Glomerular visceral epithelial cell (primary cell): ENCODE measurements at regions not wholly inside any gene's neighbourhood (a gene's known extent, or its start where the extent isn't known, plus 50 kb on each side); places are given as distances from the start of the nearest gene placed in this dataset.

Source experiments
- DNase-seq: peaks from one replicate; pipeline ENCODE4 v3.0.0-alpha.2; 2016; ENCODE audit errors: extremely low spot score

DNA sequence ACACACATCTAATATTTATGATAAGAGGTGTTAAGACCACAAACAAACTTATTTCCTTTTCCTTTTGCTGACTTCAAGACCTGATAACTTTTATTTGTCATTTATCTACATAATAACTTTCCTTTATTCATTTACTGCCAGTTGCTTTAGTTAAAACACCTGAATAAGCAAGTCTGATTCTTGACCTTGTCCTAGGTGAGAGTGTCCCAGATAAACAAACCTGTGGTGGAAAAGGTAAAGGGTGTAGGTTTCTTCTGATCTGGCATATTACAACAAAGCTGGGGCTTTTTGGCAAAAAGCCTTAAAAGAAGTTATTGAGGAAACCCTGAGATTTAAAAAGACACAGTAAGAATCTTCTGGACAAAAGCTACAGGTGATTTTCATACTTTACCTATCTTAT is 191.5 kb downstream of the ZBBX start:
- no peak for DNase-seq

DNA sequence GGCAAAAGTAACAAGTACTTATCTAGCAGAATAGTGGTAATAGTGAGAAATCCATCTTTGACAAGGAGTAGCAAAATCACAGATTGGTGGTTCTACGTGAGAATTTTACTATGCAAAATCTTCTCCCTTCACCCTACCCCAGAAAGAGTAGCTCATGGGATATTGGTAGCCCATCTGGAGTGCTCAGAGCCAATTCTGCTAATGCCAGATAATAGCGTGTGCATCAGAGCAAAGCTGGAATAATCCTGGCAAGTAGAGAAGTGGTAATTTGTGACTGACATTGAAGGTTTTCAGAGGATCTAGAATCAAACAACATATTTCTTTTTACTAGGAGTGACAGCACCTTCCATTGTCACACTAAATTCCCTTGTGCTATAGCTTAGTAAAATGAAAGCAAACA is 192.9 kb downstream of the ZBBX start:
- no peak for DNase-seq

DNA sequence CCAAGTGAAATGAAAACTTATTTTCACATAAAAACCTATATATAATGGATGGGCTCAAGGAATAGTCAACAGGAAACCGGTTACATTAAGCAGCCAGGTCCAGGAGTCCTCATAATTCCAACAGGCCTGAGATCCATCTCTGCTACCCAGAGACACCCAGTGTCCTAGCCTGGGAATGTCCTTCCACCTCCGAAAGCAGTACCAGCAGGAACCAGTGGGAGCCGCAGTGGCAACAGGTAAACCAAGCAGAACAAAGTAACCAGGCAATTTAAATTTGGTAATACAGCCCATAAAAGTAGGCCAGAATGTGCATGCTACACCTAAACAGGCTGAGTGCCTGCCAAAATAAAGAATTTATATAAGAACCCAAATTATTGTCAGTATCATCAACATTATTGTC is 195.6 kb downstream of the ZBBX start:
- DNase-seq = no peak

DNA sequence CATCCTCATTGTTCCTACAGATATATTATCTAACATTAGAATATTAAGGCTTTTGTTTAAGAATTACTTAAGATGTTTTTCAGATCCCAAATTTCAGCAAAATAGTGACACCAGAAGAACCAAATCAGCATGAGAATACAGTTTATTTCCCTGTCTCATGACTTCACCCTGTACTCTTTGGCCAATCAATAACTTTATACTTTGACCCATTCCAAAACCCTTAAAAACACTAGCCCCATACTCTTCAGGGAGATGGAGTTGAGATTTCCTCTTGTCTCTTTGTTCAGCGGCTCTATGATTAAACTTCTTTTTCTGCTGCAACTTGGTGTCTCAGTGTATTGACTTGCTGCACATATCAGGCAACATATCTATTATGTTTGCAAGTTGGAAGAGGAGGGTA is 207.7 kb downstream of the ZBBX start:
- DNase-seq = no peak

DNA sequence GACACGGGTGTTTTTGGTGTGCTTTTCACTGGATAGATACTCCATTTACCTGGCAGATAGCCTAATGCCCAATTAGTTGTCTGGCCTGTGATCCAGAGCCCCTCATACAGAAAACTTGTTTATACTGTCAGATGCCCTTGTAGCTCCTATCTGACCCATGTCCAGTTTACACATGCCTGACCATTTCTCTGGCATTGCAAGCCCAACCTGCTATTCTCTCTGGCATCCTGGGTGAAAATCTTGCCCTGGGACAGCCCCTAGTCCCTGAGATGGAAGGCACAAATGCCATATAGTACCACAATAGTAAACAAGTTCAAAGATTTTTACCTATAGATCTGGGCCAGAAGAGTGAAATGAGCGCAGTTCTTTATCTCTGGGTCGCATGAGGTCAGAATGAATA is 212.6 kb downstream of the ZBBX start:
- no peak for DNase-seq

DNA sequence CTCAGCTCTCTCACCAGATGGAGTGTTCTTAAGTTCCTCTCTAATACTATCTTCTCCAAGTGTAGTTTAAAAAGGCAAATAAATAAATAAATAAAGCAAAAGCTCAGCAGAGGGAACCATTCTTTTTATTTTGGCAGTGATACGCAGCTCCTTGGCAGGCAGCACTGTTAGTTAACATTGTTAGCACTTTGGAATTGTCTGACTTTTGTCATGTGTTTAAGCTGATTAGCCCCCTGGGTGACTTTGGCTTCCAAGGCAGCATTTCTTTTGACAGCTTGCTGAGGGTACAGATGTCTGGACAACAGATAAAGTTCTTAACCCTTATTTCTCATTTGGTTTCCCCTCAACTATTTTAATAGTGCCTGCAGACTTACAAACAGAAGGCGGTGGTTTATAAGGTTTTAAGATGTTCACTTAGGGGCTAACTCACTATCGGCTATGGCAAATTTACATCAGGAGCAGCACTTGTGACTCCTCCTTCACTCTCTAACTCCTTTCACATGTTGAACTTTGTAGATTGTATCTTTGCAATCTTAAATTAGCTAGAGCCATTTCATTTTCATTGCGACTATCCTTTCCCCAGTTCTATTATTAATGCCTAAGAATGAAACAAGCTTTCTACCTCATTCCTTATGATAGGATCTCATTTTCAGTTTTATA is 213.4 kb downstream of the ZBBX start:
- no peak for DNase-seq

DNA sequence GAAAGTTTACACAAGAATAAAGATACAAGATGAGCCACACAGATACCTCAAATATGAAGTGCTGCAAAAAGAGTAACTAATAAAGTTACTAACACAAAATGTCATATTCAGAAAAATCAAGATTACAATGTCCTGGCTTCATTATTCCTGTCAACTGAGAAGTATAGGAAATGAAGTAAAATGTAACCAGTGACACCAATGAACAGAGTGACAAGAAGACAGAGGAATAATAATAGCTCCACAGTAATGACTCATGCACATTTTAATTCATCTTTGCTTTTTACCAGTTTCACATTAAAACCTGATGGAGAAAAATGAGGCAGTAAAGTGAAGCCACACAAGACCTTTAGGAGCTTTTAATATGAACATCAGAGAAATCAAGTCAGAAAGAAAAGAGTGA is 214.1 kb downstream of the ZBBX start:
- DNase-seq = no peak

DNA sequence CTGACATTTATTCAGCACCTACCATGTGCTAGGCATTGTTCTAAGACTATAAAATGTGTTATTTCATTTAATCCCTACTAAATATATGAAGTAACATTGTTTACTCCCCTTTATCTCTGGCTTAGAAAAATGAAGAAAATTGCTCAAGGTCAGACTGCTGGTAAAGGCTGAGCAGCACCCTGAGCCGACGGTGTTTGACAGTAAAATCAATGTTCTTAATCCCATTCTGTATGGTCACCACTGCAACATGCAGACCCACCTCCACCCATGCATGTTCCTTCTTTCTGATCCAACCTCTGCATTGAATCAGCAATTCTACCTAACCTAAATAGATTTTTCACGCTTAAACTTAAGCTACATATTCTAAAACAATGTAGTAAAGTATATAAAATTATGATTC is 216.5 kb downstream of the ZBBX start:
- DNase-seq = no peak

DNA sequence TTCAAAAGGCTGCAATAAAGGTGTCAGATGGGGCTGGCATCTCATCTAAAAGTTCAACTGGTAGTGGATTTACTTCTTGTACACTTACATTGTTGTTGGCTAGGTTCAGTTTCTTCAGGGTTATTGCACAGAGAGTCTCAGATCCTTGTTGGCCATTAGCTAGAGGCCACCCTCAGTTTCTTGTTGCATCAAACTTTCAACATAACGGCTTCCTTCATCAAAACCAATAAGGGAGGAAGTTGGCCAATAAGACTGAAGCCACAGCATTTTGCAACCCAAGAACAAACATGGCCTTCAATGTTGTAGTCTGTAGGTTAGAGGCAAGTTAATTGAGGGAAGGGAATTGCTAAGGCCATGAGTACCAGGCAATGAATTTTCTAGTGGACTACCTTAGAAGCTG is 218.0 kb downstream of the ZBBX start:
- no peak for DNase-seq

DNA sequence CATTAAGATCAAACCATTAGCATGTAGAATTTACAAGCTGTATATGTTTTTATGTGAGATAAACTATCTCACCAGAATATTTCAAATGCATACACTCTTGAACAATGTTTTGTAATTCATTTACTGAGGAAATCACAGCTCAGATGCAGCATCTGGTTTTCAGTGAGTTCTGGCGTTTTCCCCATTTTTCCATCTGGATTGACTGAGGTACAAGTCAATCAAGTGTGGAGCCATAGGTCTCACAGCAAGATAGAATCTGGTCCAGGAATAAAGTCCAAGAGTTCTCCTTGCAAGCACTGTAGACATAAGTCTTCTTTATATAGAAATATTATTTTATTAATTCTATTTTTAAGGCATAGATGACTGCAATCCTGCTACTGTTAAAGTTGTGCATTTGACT is 219.3 kb downstream of the ZBBX start:
- no peak for DNase-seq

DNA sequence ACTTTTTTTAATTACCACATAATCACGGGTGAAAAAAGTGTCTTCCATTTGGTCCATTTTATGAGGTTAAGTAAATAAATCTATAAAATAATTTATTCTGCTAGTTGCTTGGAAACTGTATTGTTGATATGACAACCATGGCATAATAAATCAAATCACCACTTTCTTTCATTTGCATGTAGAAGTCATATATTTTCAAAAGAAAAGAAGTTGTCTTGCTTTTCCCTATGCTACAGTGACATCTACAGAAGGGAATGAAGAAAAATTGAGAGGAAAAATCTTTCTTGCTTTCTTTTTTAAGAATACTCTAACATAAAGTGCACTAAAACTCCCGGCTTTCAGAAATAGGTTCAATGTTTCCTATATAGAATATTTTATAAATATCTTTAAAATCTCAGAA is 228.5 kb downstream of the ZBBX start:
- DNase-seq = no peak

DNA sequence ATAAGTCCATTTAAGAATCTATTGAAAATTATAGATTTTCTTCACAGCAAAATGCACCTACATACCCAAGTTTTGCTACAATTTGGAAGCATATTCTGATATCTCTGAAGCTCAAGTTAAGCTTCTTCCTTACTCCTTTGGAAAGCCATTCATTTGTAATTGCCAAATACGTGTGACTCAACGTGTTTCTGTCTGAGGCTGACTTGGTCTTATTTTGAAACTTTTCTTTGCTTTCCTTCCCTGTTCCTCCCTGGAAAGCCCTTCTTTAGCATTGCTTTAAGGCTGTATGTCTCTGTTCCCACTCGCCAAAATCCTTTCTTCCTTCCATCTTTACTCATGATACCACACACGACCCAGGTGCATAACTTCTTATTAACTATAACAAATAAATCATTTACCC is 232.0 kb downstream of the ZBBX start:
- no peak for DNase-seq

DNA sequence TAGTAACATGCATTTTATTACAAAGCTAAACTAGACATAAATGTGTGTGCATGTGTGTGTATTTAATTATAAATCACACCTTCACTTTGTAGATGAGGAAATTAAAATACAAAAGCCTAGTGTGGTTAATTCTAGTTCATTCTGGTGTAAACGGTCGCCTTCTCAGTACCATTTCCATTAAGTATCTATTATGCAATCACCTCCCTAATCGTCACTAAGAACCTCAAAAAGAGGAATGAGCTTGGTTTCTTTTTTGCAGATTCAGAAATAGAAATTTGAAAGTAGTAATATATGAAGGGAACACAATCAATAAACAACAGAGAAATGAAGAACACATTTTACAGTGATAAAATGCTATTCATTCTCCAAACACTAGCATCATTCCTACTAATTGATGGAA is 233.2 kb downstream of the ZBBX start:
- DNase-seq = no peak

DNA sequence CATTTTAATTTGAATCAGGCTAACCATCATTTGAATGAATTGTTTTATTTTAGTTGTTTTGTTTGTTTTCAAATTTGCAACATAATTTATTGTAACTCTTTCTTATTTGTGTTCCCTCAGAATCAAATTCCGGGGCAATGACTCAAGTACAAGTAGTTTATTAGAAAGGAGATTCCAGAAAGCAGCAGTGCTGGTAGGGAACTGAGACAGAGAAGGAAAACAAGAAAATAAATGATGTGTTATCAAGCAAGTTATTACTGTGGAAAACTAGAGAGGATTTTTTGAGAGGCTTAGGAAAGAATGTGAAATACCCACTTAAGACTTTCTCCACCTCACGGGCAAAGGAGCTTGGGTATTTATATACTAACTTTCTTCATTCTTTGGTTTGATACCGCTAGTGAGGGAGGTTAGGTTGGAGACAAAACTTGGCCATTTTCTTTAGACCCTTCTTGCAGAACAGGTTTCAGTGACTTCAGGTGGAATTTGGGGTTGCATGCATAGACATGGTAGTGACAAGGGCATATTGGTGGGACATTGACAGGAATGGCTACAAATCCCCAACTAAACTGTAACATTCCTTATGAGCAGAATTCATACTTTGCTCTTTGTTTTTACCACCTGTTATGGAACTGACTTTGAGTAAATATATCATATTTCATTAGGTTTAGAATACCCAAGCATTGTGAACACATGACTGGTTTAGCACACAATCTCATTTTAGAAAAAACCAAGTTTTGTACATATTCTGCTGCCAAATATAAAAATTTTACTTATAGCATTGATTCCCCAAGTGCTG is 254.3 kb downstream of the ZBBX start:
- no peak for DNase-seq

DNA sequence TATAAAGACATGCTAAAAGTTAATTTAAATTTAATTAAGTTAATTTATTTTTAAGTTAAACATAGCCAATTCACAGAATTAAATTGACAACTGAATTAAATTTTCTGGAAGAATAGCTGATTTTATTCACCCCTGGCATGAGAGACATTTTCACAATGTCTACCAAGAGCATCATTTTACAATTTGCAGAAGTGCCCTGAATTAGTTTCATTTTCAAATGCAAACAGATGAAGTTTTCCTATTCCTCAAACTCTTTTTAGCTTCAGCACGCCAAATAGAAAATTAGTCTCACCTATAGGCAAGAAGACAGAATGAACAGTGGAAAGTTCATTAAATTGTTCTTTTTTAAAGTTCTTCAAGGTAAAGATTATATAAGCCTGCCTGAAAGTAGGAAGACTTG is 259.3 kb downstream of the ZBBX start:
- no peak for DNase-seq

DNA sequence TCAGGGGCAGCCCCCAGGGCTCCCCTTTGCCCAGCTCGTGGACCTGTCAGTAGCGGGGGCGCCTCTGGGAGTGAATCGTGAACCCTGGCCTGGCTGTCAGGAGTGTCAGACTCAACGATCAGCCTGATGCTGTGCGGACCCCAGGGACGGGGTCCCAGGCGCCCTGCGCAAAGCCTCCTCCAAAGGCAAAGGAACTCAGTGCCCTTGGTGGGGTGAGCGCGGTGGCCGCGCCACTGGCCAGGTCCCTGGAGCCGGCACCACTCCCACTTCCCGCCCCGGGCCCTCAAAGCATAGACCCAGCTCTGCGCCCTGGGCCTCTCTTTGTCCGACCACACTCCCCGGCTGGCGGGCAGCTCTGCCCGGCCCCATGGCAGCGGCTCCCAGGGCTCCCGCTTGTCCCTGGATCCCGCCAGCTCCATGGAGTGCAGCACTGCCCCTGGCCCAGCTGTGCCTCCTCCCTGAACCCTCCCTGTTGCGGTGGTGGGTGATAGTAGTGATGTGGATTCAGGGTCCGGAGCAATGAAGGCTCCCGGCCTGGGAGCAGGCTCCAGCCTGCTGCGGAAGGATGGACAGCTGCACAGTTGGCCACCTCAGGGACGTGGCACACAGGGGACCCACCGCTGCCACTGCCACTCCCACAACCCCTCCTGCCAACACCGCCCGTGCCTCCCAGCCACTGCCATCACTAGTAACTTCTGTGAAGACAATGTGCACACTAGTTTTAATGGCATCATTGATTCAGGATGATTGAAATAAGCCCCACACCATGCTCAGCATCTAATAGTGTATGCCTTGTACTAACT is 263.8 kb downstream of the ZBBX start:
- DNase-seq = no peak

DNA sequence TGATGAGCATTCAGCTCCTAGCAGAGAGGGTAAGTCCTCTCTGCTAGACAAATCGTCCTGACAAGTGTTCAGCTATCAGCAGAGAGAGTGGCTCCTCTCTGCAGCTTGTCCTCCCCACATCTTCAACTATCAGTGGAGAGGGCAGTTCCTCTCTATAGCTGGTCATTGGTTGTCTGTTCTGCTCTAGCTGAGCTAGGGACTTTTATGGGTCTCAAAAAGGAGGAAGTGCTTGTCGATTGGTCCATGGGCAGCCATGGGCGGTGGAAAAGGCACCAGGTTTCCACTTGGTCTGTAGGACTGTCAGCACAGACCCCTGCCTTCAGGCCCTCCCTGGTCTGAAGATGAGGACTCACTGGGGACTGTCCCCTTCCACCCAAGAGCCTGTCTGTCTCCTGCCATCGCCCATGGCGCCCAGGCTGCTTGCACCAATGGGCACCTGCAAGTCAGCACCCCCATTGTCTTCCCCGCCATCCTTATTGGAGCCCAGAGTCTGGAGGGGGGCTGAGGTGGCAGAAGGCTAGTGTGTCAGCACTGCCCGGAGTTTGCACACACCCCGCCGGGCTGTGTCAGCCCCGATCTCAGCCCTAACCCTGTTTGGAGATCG is 264.7 kb downstream of the ZBBX start:
- no peak for DNase-seq

DNA sequence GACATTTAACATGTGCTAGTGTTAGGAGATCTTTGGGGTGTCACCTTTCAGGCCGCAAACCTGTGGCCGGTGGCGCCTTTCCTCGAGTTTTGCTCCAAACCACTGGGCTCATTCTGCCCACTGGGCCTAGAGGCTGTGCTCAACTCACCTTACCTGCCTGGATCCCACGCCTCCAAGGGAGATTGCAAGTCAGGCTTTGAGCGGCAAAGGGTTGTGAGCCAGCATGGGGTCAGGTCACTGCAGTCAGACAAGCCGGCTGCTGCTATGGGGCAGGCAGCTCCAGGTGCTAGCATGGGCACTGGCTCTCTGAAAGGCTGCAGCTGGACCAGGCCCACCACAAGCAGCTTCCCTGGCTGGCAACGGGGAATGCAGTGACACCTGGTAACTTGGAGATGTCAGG is 265.5 kb downstream of the ZBBX start:
- DNase-seq = no peak

DNA sequence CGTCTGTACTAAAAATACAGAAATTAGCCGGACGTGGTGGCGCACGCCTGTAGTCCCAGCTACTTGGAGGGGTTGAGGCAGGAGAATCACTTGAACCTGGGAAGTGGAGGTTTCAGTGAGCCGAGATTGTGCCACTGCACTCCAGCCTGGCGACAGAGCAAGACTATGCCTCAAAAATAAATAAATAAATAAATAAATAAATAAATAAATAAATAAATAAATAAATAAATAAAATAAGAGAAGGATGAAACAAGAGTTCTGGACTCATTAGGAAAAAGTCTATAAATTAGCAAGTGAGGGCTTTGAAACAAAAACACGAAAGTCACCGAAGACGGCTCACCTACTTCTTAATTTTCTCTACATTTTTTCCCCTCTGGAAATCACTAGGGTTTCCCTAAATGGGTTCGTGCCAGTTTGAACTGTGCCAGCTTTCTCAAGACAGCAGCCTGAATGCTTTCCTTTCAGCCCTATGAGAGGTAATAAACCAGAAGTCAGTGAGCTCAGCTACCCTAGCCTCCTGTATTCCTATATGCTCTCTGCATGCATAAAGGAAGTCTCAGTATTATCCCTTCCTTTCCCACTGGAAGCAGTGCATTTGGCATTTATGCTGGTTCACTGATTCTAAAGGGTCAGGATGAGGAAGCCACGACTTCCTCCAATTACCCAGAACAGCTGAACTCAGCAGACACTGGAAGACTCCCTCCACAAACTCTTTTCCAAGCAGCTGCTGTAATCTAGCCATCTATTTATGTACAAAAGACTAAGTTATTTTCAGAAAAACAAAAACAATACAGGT is 266.9 kb downstream of the ZBBX start:
- DNase-seq = no peak

DNA sequence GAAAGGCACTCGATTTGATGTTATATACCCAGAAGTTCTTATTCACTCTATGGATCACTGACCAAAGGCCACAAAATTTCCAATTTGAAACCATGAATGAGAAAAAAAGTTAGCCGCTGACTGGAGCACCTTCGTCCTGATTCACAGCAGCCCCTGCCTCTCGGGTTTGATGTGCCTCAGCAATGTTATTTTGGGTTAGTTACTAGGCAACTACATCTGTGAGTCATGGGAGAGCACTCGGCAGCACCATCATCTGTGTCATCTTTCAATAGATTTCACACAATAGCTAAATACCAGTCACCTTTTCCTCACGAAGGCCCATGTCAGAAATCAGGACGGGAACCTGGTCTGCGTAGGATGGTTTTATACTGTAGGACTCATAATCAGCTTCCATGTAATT is 269.2 kb downstream of the ZBBX start:
- DNase-seq = peak; percentile 82

DNA sequence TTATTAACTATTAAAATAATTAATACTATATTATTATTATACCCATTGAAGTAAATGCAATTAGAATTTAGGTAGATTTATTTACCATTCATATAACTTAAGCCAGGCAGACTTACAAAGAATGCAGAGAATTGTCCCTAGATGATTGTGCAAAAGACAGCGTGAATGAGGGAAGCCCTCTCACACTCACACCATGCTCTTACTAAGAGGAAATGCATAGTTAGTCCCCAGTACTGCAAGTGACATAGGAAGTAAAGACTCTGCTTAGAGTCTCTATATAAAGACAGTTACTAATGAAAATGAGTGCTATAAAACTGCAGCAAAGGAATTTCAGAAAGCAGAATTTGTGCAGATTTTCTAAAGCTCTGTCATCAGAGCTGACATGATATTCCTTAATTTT is 270.4 kb downstream of the ZBBX start:
- DNase-seq = no peak

DNA sequence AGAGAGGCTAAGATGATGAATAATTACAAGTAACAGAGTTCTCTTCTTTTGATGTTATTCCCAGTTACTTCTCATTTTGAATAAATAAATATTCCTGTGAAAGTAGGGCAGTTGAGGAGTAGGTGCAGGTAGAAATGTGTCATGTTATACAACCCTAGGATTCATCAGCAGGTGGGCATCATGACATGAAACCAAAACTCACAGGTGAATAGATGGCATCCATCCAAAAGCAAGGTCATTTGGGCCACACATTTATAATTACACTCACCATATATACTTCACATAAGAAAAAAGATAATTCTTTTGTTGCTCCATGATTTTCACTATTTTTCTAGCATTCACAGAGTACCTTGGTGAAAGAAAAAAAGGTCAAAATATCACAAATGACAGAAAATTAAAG is 273.6 kb downstream of the ZBBX start:
- DNase-seq = no peak
